Right lobe of liver (tissue), 6 donors: ENCODE measurements at regions not wholly inside any gene's neighbourhood (a gene's known extent, or its start where the extent isn't known, plus 50 kb on each side); places are given as distances from the start of the nearest gene placed in this dataset.
A peak's percentile ranks its signal among the peaks of the same experiment; 100 is the strongest.
"Not testable (repeated sequence)": the region's sequence is repeated elsewhere in the genome, so short reads cannot be mapped to it uniquely, and the experiment has no call there.

ENCODE experiments used
- ATAC-seq, 4 donors: fragments of 200-7000 bp; cut with Tn5 transposase; one replicate each; pipeline ENCODE4 v1.9.1; 2020; ENCODE audit warnings: mild to moderate bottlenecking in 4 of 4, moderate library complexity in 4 of 4
- DNase-seq, 3 donors: peaks; one replicate each; pipeline ENCODE4 v3.0.0-alpha.2; 2020
- H3K27ac ChIP-seq, 3 donors: fragments of 200-600 bp; one replicate each; pipeline ENCODE4 v1.8.0; 2022
- H3K27me3 ChIP-seq, 2 donors: fragments of 200-600 bp; one replicate each; pipeline ENCODE4 v1.8.0; 2022
- H3K36me3 ChIP-seq, 4 donors: fragments of 200-600 bp; sonication (generic) in 1 of 4; one replicate each; pipeline versions ENCODE4 v1.5.1 to v1.8.0; 2017 to 2022; ENCODE audit warnings: control low read depth in 1 of 4
- H3K4me1 ChIP-seq, 4 donors: fragments of 200-600 bp; sonication (generic) in 1 of 4; one replicate each; pipeline versions ENCODE4 v1.5.1 to v1.8.0; 2017 to 2022; ENCODE audit warnings: control low read depth in 1 of 4
- H3K4me3 ChIP-seq, 3 donors: fragments of 200-600 bp; one replicate each; pipeline ENCODE4 v1.8.0; 2022
- H3K9me3 ChIP-seq, 4 donors: fragments of 200-600 bp; sonication (generic) in 1 of 4; one replicate each; pipeline versions ENCODE4 v1.5.1 to v1.8.0; 2017 to 2022; ENCODE audit warnings: control low read depth in 1 of 4
- CTCF ChIP-seq, 4 donors: fragments of 200-600 bp in 3 of 4; fragments of 450-650 bp in 1 of 4; IDR thresholded peaks; one replicate each; pipeline versions ENCODE4 v1.5.1 to v1.8.0; 2016 to 2022; ENCODE audit warnings: antibody characterized with exemption in 4 of 4, mild to moderate bottlenecking in 2 of 4
- POLR2A ChIP-seq: fragments of 450-650 bp; IDR thresholded peaks from one replicate; pipeline ENCODE4 v1.6.1; 2017; ENCODE audit warnings: antibody characterized with exemption, mild to moderate bottlenecking
- WGBS: methylation state at CpG from one replicate; pipeline ENCODE4 v1.1.6; 2018; ENCODE audit warnings: low coverage, low lambda C conversion rate; ENCODE audit not compliant: insufficient coverage; ENCODE audit errors: missing lambda C conversion rate; 5-methylcytosine and 5-hydroxymethylcytosine counted together
- intact Hi-C, 2 donors: fragments of 100-400 bp; cut with DNase I; formaldehyde crosslinking; loops; one replicate each; pipeline versions ENCODE4 v1.11.2 to v1.14.1; 2022
- donor health status: DM: no; HTN: yes; CAD: no.
- donor health status: DM: no; HTN: no; CAD: no.
- donor health status: DM: no; HTN: no; CAD: no.
- donor health status: DM: no; HTN: yes; CAD: no.
- donor health status: DM: no; HTN: yes; CAD: no.

- intact Hi-C loops = no loop called here
- no peaks in the 10 kb centered on the region for H3K27me3 ChIP-seq
- no peak overlapping the region for H3K4me3 ChIP-seq
- H3K4me1 ChIP-seq = no peaks in the 10 kb centered on the region
- peak in 1 of 3 donors; percentile 14 for DNase-seq
- TF ChIP-seq CTCF (IDR thresholded peaks at IDR 0.05) (no peak), POLR2A (no peak)
- no peaks in the 10 kb centered on the region for H3K9me3 ChIP-seq
- H3K36me3 ChIP-seq = no peaks in the 10 kb centered on the region
- no peak overlapping the region for H3K27ac ChIP-seq
- ATAC-seq = no peak
Observed at GRCh38 chr2:236644067-236644466, 74.4 kb downstream of the ACKR3 start.

GRCh38 chr2:236644502-236644911 is 74.9 kb downstream of the ACKR3 start:
- no peak for TF ChIP-seq POLR2A
- no peak for TF ChIP-seq CTCF (IDR thresholded peaks at IDR 0.05)
- no peak for ATAC-seq
- intact Hi-C loops = no loop called here

GRCh38 chr2:236645141-236645540 is 75.5 kb downstream of the ACKR3 start:
- WGBS = 61% methylated on average over 3 of the region's 4 CpGs
- H3K4me3 ChIP-seq, intact Hi-C loops, H3K36me3 ChIP-seq, H3K9me3 ChIP-seq, H3K27ac ChIP-seq, H3K4me1 ChIP-seq, ATAC-seq, H3K27me3 ChIP-seq, DNase-seq: not testable (repeated sequence)

More at GRCh38 chr2:236644502-236644911, 74.9 kb downstream of the ACKR3 start:
- H3K4me1 ChIP-seq = no peaks in the 10 kb centered on the region
- no peaks in the 10 kb centered on the region for H3K27me3 ChIP-seq
- peaks cover 0 to 2% (median 0%) of the 10 kb centered on the region in 4 donors for H3K9me3 ChIP-seq
- DNase-seq = peak in 1 of 3 donors; percentile 21
- no peak overlapping the region for H3K4me3 ChIP-seq
- 90% methylated on average over 4 of the region's 4 CpGs for WGBS
- H3K36me3 ChIP-seq = no peaks in the 10 kb centered on the region
- no peak overlapping the region for H3K27ac ChIP-seq

- Histone ChIP-seq H3K27me3 (no peaks in the 10 kb centered on the region), H3K9me3 (peaks cover 0 to 7% (median 0%) of the 10 kb centered on the region in 4 donors), H3K27ac (no peak overlapping the region), H3K4me1 (no peaks in the 10 kb centered on the region), H3K36me3 (no peaks in the 10 kb centered on the region), H3K4me3 (no peak overlapping the region)
- ATAC-seq (no peak), DNase-seq (peak in 1 of 3 donors; percentile 18)
- WGBS = 78% methylated on average over 3 of the region's 3 CpGs
- intact Hi-C loops = no loop called here
- TF ChIP-seq CTCF (IDR thresholded peaks at IDR 0.05) (no peak), POLR2A (no peak)
Observed at GRCh38 chr2:236646441-236646840, 76.8 kb downstream of the ACKR3 start.

GRCh38 chr2:236646871-236647270 is 77.2 kb downstream of the ACKR3 start:
- no peak for ATAC-seq
- DNase-seq = peak in 1 of 3 donors; percentile 28
- no peaks in the 10 kb centered on the region for H3K36me3 ChIP-seq
- H3K27ac ChIP-seq = no peak overlapping the region
- TF ChIP-seq POLR2A = no peak
- no peak for TF ChIP-seq CTCF (IDR thresholded peaks at IDR 0.05)
- H3K4me1 ChIP-seq = no peaks in the 10 kb centered on the region
- intact Hi-C loops = no loop called here
- no peak overlapping the region for H3K4me3 ChIP-seq
- no peaks in the 10 kb centered on the region for H3K27me3 ChIP-seq
- H3K9me3 ChIP-seq = peaks cover 0 to 7% (median 0%) of the 10 kb centered on the region in 4 donors
- 88% methylated on average over 2 of the region's 4 CpGs for WGBS
